HG03520 (cell line): ENCODE measurements at regions not wholly inside any gene's neighbourhood (a gene's known extent, or its start where the extent isn't known, plus 50 kb on each side); places are given as distances from the start of the nearest gene placed in this dataset.
"Not testable (repeated sequence)": the region's sequence is repeated elsewhere in the genome, so short reads cannot be mapped to it uniquely, and the experiment has no call there.

Source experiments
- ATAC-seq: cut with Tn5 transposase; IDR thresholded peaks from one replicate; pipeline ENCODE4 v1.9.1; 2021; ENCODE audit warnings: mild to moderate bottlenecking, moderate library complexity; ENCODE audit not compliant: unreplicated experiment

GRCh38 chr6:144897441-144897921, 612.3 kb downstream of the UTRN start:
- ATAC-seq = no peak

GRCh38 chr6:144898052-144898689, 613.0 kb downstream of the UTRN start:
- no peak for ATAC-seq

GRCh38 chr6:144898741-144899140, 613.6 kb downstream of the UTRN start:
- no peak for ATAC-seq

GRCh38 chr6:144899161-144899560, 614.0 kb downstream of the UTRN start:
- no peak for ATAC-seq

- no peak for ATAC-seq
These were observed 616.3 kb downstream of the UTRN start for GRCh38 chr6:144901412-144901811.

GRCh38 chr6:144908004-144908403, 622.9 kb downstream of the UTRN start:
- ATAC-seq = no peak

GRCh38 chr6:144909753-144910285, 624.7 kb downstream of the UTRN start:
- ATAC-seq = no peak

GRCh38 chr6:144911322-144911721, 626.2 kb downstream of the UTRN start:
- no peak for ATAC-seq

GRCh38 chr6:144912474-144912873, 627.3 kb downstream of the UTRN start:
- no peak for ATAC-seq

- ATAC-seq = no peak
These were observed 632.9 kb downstream of the UTRN start for GRCh38 chr6:144918073-144918472.

GRCh38 chr6:144919560-144919959, 634.4 kb downstream of the UTRN start:
- no peak for ATAC-seq

GRCh38 chr6:144920391-144920961, 635.3 kb downstream of the UTRN start:
- no peak for ATAC-seq

- no peak for ATAC-seq
These were observed 636.3 kb downstream of the UTRN start for GRCh38 chr6:144921206-144921975.

GRCh38 chr6:144922120-144922722, 637.1 kb downstream of the UTRN start:
- no peak for ATAC-seq

GRCh38 chr6:144922771-144923490, 637.8 kb downstream of the UTRN start:
- ATAC-seq = not testable (repeated sequence)

- not testable (repeated sequence) for ATAC-seq
These were observed 638.3 kb downstream of the UTRN start for GRCh38 chr6:144923491-144923787.

- ATAC-seq = no peak
These were observed 643.7 kb downstream of the UTRN start for GRCh38 chr6:144928847-144929246.

GRCh38 chr6:144929262-144929661, 644.1 kb downstream of the UTRN start:
- ATAC-seq = no peak

GRCh38 chr6:144931172-144932035, 646.3 kb downstream of the UTRN start:
- peak; percentile 78 for ATAC-seq

- no peak for ATAC-seq
These were observed 647.5 kb downstream of the UTRN start for GRCh38 chr6:144932621-144933020.
